ENCODE measurements at regions not wholly inside any gene's neighbourhood (a gene's known extent, or its start where the extent isn't known, plus 50 kb on each side); places are given as distances from the start of the nearest gene placed in this dataset.
"Not testable (repeated sequence)": the region's sequence is repeated elsewhere in the genome, so short reads cannot be mapped to it uniquely, and the experiment has no call there.

GRCh38 chr16:79964104-79964503, 363.6 kb upstream of the MAF start:
- no peak for DNase-seq

- no peak for DNase-seq
Measured at GRCh38 chr16:79962962-79963361, 362.4 kb upstream of the MAF start.

DNA sequence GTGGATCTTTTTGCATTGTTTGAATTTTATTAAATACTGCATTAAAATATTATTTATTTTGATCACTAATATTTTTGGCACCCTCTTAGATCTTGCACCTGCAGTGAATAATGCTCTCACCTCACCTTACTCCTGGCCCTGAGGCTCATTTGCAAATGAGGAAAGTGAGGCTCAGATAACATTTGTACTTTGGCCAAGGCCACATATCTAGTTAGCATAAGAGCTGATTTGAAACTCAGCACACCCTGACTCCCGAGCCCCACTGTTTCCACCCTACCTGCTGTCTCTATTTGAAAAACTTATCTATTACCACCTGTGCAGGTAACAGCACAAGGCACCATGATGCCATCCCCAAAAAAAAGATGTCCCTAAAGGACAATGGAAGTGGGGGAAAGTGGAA, 358.7 kb upstream of the MAF start:
- no peak for DNase-seq

DNA sequence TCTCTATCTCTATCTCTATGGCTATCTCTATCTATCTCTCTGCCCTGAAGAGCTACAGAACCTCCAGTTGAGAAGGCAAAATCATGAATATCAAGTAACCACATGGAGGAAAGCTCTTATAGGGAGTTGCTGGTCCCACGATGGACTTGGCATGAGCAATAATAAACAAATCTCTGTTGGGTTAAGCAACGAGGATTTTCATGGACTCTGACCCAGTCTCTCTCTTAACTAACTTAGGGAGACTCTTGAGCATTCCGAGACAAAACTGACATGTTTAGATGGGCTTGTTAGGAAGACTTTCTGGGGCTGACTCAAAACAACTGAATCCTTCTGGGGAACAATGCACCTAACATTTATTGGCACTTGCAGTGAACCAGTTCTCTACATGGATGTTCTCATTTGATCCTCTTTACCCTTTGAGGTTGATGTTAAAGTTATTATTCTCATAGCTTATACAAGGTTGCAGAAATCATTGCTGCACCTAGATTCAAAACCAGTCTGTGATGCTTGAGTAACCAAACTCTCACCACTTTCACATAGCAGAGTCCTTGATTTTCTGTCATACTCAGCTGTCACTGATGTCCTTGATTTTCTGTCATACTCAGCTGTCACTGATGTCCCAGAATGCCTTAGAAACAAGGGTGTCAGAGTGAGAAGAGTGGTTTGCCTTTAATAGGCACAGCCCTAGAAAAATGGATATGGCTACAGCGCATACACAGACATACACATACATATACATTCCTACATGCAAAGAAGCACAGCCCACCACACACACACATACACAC, 354.6 kb upstream of the MAF start:
- DNase-seq: no peak

GRCh38 chr16:79950932-79951719, 350.6 kb upstream of the MAF start:
- no peak for DNase-seq

GRCh38 chr16:79949417-79949816, 348.9 kb upstream of the MAF start:
- DNase-seq: no peak

GRCh38 chr16:79947771-79948170, 347.2 kb upstream of the MAF start:
- DNase-seq: no peak

- no peak for DNase-seq
Measured at GRCh38 chr16:79946252-79946651, 345.7 kb upstream of the MAF start.

GRCh38 chr16:79943736-79944135, 343.2 kb upstream of the MAF start:
- DNase-seq: no peak

GRCh38 chr16:79938575-79938974, 338.0 kb upstream of the MAF start:
- no peak for DNase-seq

- DNase-seq: not testable (repeated sequence)
Measured at GRCh38 chr16:79937671-79938070, 337.1 kb upstream of the MAF start.

DNA sequence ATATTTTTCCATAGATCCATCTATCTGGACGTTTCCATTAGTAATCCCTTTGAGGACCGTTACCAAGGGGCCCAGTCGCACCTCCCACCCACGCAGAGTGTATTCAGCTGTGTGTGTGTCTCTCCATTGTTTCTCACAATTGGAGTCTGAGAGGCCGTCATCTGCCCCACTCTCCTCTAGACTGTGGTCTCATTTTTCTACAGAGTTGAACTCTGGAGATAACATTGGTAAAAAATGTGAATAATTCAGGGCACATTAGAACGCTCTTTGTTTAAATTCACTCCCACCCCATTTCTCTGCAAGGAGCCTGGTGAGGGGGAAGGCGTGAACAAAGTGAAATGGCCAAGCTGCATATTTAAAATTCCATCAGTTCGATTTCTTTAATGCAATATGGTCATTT, 333.1 kb upstream of the MAF start:
- no peak for DNase-seq

GRCh38 chr16:79932572-79932971, 332.0 kb upstream of the MAF start:
- no peak for DNase-seq

- no peak for DNase-seq
Measured at GRCh38 chr16:79931721-79932120, 331.2 kb upstream of the MAF start.

DNA sequence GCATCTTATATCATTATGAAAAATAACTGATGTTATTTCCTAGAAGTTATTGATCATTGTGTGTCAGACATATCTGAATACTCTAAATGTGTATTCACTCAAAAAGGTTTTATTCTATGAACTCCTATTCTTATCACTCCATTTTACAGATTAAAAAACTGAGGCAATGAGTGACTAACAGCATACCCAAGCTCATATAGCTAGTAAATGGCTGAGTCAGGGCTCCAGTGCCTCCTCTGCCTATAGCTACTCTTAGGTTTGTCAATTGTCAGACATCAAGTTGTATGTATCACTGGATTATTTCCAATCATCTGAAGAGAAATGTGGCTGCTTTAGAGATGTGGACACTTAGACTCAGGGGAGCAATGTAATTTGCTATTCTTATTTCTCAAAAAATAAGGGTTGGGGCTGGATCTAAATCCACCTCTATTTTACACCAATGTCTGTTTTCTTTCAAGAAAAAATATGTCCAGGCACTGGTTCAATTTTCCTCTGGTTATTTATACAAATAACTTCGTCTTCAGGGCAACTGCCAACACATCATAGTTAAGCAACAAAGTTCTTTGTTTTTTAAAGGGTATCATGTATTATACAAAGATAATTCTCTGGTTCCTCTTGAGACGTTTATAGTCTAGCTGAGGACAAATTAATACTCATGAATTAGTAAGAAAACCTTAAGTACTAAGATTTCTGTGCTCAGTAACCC, 328.9 kb upstream of the MAF start:
- DNase-seq: no peak

DNA sequence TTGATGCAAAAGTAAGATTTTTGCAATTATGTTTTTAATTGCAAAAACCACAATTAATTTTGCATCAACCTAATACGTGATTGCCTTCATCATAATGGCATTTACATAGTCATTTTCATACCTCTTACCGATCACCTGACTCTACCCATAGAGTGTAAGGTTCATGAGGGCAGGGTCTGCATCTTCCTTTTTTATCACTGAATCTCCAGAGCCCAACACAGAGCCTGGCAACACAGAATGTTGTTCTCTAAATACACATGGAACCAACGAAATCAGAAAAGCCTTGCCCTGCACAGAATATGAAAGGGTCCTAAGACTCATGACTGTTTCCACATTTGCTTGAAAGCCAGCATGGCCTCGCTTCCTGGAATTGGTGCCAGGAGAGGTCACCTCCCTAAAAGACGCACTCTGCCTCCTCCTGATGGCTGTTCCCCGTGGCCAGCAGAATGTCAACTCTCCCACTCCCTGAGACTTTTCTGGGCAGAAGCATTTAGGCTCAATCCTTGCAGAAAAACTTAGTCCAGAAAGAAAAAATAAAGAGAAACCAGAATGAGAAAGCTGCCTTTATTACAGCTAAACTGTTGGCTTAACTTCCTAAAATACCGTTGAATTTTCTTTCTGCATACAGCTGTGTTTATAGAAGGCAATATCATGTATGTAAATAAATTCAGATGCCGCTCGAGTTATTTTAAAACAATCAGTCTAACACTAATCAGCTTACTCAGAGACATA, 327.8 kb upstream of the MAF start:
- DNase-seq: no peak

DNA sequence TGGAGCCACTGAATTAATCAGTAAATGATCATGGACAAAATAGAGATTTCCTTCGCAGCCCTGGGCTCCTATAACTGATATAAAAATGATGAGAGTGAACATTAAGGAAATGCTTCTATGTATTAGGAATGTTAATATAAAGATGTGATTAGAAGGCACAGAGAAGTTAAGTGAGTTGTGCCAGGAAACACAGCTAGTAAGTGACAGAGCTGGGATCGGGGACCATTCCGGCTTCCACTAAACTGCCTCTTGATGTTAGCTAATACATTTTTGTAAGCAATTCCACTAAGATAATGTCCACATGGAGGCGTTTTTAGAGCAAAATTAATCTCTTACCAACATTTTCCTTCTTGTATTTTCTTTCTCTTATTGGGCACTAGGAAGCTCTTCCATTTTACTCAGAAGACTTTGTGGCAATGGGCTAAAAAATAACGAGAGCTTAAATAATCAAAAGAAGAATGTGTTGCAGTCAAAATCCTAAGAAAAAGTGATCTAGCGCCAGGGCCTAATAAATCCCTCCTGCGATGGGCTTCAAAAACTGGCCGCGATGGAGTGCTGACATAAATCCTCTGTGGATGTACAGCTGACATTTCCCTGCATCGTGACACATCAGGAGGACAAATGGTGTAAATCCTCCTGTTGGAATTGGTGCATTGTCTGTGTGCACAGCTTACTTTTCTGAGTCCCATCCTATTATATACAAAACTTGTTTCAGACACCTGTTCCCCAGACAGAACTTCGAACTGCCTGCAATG, 326.1 kb upstream of the MAF start:
- DNase-seq: no peak

GRCh38 chr16:79923431-79923830, 322.9 kb upstream of the MAF start:
- DNase-seq: no peak

GRCh38 chr16:79920685-79921084, 320.1 kb upstream of the MAF start:
- DNase-seq: no peak

DNA sequence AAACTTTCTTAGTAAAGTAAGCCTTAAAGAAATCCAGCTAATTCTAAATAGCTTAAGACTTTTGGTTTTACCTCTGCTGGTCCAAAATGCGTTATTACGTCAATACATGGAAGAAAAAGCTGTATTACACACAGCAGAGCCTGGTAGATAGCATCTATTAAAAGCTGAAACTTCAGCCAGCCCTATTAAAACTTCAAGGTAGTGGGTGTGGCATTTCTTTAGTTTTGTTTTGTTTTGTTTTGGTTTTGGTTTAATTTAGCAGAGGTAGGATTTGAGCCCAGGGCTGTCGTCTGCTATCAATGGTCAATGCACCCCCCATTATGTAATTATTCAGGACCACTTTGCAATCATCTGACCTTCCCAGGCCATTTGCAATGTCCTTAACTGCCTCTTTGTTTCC, 318.4 kb upstream of the MAF start:
- no peak for DNase-seq

GRCh38 chr16:79915761-79916160, 315.2 kb upstream of the MAF start:
- DNase-seq: no peak

- no peak for DNase-seq
Measured at GRCh38 chr16:79914961-79915720, 314.6 kb upstream of the MAF start.

All from stimulated activated CD4-positive, alpha-beta T cell treated with anti-CD3 and anti-CD28 coated beads, Interleukin-12 subunit alpha, Interleukin-12 subunit beta, amount 100 ng/mL, for 4 hours (primary cell).